NCI-H460 (cell line): ENCODE measurements at regions not wholly inside any gene's neighbourhood (a gene's known extent, or its start where the extent isn't known, plus 50 kb on each side); places are given as distances from the start of the nearest gene placed in this dataset.

ENCODE experiments used
- DNase-seq: peaks from one replicate; pipeline ENCODE4 v3.0.0-alpha.2; 2016; ENCODE audit warnings: low read depth; ENCODE audit errors: extremely low read depth

DNA sequence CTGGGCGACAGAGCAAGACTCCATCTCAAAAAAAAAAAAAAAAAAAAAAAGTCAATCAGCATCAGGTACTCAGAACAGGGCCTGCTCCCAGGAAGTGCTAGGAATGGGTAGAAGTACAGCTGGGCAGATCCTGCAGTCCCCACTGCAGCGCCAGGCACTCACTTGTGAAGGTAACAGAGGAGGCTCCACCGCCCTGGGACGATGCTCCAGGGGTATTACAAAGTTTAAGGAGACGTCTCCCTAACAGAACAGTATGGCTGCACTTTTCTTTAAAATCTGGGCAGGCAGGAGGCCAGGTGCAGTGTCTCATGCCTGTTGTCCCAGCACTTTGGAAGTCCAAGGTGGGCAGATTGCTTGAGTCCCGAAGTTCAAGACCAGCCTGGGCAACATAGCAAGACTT is 1449.0 kb downstream of the BRD1 start:
- no peak for DNase-seq

DNA sequence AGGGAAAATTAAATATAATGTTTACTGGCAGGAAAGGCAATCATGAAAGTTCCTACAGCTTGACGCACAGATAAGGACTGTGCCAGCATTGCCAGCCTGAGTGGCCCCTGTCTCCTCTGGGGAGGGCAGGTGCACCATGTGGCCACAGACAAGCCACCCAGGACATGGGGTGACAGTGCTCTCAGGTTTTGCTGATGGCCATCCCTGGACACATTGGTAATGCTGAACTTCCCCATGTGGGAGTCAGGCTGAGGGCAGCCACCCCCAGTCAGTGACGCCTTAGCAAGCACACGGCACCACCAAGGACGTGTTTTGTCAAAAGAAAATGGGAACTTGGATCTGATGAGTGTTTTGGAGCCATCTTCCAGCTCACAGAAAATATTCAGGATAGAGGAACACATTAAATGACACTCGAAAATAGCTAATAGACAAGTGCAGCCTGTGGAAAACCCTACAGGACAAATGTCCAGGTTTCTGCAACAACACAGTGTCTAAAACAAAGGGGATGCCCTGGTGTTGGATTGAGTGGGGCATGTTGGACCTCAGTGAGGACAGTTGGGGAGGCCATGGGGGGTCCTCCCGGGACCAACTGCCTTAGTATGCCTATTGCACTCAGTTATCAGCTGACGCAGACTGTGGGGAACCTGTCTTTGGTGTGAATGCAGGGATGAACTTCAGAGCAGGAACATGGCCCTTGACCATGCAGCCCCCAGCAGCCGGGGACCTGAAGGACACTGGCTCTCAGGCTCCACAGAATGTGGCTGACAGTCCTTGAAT is 1450.5 kb downstream of the BRD1 start:
- no peak for DNase-seq

DNA sequence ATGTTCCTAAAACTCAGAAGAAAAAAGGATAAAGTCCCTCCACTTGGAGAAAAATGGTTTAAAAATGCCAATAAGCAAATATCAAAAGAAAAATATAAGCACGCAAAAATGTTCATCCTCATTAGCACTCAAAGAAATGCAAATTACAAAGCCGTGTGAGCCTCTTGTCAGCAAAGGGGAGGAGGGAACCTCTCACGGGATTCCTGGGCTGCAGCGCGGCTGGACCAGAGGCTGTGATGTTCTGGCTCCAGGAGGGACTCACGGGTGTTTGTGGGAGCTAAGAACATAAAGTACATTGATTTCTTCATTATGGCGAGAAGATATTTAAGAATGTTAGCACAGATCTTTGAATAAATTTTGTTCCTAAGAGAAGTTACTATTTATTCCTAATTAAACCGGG is 1451.2 kb downstream of the BRD1 start:
- DNase-seq: no peak

DNA sequence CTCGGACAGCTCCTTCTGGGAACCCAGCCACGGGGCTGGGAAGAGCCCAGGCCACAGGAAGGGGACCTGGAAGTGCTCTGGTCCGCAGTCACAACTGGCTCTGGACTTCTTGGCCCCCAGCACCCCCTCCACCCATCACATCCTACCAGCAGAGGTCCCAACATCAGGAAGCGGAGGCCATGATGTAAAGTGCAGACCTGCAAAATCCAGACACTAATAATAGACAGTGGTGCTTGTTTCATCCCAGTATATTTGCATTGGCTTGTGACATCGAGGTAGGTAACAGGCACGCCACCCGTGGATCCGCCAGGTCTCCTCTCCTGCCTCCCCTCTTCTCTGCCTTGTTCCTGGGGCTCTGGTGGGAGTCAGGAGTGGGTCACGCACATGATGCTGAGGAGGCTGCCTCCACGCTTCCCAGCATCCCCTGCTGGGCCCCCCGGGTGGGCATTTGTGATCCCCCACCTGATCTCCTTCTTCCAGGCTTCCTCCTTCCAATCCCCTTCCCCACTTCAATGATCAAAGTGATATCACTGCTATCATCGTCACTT is 1454.0 kb downstream of the BRD1 start:
- no peak for DNase-seq

DNA sequence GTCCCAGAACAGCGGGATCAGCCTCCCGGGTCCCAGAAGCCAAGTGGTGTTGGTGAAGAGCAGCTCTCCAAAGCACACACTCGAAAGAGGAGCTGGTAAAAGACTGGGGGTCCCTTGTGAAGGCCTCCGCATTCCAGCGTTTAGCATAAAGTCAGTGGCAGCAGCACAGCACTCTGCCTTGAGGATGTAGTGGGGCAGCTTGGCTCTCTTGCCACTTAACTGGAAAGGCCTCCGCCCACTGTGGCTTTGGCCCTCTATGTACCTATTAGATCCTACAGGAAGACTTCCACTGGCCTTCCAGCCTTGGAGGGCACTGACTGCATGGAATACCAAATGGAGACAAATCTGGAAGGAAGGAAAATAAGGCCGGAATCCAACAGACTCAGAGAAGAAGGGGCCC is 1455.3 kb downstream of the BRD1 start:
- DNase-seq: no peak

DNA sequence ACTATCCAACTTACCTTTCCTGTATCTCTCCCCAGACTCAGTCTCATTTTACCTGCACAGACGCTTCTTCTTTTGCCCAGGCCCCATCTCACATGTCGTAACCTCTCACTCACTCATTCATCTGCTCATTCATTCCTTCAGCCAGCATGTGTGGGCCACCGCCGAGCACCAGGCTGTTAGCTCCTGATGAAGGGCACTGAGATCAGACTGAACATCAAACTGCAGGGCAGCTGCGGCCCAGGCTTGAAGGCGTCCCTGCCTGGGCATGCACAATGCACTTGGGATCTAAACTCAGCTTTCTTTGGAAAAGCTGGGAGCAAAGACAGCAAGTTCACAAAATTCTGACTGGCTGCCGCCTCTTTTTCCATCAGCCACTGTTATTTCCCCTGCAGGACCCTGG is 1456.3 kb downstream of the BRD1 start:
- DNase-seq: no peak

DNA sequence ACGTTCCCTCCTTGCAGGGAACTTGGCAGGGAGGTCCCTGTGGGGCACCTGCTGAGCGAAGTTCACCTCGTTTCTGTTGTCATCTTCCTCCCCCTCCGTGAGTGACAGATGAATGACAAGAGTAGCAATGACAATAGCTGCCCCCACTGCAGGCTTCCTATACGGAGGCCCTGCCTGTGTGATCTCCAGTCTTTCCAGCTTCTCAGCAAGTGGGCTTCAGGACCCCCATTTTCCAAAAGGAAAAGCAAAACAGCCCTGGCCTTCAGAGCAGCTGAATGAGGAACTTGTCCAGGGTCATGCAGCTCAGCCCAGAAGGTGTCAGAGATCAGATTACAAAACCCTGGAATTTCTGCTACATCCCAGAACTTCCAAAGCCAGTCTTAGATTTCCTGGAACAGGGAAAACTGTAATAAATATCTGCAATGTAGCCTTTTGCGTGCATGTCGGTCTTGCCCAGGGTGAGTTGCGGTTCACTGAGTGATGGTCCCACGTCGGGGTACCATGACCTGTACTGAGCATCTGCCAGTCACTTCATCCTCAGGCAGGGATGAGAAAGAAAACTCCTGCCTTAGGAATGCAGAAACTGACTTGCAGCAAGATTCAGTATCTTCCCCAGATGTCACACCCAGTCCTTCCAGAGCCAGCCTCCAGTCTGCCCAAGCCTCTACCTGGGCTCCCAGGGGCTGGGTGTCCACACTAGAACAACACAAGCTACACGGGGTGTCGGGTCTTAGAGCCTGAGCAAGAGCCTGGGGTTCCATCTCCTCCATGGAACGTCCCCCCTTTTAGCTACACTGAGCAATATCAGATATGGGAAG is 1457.0 kb downstream of the BRD1 start:
- DNase-seq: no peak

DNA sequence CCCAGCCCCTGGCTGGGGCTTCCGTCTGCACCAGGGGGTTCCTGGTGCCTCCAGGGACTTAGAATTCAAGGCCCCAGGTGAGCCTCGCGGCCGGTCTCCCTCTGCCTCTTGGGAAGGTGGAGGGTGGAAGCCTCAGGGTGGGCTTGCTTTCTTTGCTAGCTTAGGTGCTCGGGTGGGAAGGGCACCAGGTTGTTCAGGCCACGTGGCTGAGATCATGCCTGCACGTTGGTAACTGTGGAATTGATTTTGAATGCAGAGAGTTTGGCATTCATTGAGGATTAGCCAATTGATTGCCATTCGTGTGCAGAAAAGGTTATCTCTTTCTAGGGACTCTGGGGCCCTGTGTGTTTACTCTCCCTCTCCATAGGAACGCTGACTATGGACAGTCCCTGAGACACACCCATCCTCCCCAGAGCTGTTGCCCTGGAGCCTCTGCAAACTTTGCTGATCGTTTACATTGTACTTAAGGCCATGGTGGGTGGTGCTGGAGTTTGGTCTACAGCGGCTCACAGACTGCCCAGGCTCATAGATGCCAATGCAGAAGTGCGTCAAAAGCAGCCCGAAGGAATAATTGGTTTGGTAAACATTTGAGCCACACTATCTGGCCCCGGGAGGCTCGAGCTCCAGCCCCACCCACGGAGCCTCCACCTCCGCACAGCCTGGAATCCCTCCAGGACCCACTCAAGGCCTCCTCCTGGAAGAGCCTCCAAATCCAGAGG is 1457.7 kb downstream of the BRD1 start:
- peak; percentile 73 for DNase-seq

DNA sequence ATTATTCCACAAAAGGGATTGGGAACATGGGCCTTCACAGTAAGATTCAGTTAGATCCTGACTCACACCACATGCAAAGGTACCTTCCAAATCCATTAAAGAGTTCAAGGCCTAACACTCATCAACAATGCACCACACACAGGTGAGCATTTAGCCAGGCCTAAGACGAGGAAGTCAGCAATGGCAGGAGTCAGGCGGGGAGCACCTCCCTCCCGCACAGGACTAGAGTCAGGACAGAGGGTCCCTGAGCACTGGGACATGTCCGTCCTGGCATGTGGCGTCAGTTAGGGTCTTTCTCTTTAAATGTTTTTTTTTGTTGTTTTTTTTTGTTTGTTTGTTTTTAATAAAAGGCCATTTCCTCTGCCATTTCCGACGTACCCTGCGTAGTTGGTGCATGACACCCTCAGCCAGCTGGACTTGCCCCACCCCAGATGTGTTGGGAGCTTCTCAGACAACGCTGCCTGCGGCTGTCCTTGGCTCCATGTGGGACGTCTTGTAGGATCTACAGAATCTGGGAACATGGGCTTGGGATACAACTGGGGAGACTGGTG is 1458.6 kb downstream of the BRD1 start:
- DNase-seq: no peak

DNA sequence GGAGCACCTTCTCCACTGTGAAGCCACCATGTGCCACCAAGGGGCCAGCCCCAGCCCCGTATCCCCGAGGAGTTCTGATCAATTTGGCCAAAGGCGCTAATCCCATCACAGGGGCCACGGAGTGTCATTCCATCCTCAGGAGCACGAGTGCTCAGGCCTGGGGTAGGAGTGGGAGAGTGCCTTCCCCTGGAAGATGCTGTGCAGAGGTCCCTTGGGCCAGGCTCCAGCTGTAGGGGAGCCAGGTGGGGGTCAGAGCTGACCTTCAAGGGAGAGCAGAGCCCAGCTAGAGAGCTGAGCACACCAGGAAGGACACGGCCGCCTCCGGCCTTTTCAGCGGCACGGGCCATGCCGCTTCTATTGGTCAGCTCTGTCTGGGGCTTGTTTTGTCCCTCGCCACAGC is 1459.9 kb downstream of the BRD1 start:
- DNase-seq: no peak

DNA sequence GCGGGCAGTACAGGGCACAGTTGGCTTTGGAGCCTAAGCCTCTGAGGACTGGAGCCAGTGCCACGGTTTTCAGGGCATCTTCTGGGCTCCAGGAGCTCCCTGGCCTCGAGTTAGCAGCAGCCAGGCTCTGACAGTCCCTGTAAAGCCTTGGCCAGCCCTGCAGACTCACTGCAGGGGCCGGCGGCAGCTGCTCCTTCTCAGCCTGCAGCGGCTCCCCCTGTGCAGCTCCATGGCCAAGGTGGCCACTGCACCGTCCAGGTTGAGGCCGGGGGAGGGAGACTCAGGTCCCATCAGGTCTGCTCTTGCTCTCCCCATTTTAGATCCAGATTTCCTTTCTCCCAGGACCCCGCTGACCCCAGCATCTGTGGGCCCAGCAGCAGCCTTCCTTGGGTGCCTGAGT is 1461.1 kb downstream of the BRD1 start:
- DNase-seq: no peak

DNA sequence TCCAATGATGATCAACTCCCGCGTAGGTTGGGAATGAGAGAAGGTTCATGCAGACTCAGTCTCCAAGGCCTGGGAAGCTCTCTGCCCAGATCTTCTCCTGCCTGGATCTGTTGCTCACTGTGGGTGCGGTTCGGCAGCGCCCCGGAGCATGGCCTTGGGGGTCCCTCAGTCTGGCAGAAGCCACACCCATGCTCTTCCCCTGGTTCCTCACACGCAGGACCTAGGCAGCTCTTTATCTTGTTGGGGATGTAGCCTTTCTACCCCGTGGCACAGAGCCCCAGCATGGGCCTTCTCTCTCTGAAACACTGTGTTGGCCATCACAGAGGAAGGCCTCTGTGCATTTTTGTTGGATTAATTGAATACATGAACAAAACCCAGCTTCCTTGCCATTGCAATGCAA is 1461.6 kb downstream of the BRD1 start:
- DNase-seq: no peak

DNA sequence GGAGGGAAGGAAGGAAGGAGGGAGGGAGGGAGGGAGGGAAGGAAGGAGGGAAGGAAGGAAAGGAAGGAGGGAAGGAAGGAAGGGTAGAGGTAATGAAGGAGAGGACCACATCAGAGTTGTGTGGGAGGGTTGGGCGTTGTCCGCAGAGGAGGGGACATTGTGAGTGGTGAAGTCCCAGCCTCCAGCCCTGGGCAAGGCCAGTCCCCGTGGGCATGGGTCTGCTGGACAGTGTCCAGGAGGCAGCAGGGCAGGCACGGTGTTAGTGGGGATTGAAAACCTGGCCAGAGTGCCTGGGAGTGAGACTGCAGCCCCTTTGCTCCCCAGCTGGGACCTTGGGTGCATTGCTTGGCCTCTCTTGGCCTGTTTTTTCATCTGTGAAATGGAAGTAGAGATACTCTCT is 1462.3 kb downstream of the BRD1 start:
- DNase-seq: no peak

DNA sequence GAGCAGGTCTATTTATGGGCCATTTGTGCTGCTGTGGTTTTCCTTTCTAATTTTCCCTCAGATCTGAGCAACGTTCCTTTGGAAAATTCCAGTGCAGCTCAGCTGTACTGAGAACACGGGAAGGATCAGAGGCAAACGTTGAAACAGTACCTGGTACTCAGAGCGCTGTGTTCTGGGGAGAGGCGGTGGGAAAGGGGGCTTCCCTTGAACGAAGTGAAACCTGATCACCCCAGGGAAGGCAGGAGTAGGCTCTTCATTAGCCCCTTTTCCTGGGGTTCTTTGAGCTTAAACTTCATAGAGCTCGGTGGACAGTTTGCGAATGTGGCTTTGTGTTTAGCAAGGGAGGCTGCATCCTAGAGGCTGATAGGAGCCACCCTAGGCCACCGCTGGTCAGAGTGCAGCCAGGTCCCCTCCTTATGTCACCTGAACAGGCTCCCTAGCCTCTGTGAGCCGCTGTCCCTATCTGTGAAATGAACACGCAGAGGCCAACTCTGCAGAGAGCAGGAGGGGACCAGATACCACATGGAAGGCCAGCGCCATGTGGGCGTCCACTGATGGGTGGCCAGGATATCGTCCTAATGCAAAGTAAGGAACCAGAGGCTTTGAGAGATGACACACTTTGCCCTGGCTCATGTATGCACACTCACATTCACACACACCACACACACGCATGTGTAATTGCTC is 1464.8 kb downstream of the BRD1 start:
- no peak for DNase-seq

DNA sequence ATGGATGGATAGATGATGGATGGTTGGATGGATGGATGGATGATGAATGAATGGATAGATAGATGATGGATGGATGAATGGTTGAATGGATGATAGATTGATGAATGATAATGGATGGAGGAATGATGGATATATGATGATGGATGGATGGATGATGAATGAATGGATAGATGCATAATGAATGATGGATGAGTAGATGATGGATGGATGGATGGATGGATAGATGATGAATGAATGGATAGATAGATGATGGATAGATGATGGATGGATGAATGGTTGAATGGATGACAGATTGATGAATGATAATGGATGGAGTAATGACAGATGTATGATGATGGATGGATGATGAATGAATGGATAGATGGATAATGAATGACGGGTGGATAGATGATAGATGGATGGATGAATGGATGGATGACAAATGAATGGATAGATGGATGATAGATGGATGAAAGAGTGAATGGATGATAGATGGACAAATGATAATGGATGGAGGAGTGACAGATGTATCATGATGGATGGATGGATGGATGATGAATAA is 1466.5 kb downstream of the BRD1 start:
- no peak for DNase-seq

DNA sequence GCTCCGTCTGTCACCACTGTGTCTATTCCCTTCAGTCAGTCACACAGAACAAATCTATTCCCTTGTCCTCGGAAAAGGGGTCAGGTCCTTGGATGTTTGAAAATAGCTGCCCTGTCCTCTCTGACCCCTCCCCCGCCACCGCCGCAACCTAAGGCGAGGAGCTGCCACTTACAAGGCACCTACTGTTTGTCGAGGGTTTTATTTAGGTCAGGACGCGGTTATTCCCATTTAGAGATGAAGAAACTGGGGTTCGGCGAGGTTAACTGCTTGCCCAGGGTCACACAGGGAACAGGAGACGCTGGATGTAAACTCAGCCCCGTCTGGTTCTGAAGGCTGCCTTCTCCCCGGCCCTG is 1468.1 kb downstream of the BRD1 start:
- DNase-seq: no peak

DNA sequence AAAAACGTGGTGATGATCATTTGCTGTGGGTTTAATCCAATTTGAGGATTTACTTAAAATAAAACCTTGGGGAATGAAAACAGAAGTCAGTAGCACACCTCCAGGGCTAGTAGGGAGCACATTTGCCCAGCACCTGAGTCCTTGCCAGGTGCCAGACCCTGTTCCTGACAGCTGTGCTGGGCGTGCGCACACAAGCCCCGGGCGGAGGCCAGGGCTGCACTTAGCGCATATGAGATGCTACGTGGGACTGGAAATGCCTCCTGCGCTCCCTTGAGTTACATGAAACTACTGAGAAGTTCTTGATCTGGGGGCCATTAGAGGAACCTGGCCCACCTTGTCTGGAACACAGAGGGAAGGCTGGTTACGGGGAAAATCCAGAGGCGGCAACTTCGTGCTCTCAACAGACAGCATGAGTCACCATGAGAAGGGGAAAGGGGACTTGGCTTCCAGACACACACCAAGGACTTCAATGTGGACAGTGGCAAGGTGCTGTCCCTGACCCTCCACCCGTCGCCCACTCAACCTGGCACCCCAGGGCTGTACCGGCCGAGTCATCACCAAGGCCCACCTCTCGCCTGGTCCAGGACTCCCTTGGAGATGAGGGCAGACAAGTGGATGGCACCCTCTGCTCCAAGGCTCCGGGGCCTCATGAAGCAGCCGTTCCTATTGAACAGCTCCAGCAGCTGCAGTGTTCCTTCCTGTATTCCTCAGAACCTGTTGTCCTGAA is 1468.6 kb downstream of the BRD1 start:
- no peak for DNase-seq

DNA sequence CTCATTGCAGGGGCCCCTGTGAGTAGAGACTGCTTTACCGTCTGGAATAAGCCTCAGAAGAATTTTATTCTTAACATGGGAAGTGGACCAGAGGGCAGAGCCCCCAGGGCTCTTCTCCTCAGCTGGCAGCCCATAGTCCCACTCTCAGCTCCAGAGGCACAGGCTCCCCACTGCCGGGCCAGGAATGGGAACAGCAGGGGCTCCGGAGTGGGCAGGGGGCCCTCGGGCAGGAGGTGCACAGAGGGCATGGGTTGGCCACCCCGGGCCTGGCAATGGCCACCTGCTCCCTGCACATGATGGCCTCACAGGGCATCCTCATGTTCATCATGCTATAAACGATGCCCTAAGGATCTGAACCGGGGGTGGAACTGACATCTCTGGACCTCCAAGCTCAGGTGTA is 1469.7 kb downstream of the BRD1 start:
- DNase-seq: no peak

DNA sequence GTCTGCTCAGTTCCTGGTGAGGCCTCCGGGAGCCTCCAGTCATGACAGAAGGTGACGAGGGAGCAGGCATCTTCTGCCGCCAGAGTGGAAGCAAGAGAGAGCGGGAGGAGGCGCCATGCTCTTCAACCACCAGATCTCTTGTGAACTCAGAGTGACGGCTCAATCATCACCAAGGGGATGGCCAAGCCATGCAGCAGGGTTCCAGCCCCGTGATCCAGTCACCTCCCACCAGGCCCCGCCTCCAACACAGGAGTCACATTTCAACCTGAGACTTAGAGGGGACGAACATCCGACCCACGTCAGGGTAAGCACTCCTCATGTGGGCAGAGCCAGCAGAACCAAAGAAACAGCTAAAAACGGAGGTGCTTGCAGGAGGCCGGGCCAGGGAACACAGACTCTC is 1470.5 kb downstream of the BRD1 start:
- no peak for DNase-seq

DNA sequence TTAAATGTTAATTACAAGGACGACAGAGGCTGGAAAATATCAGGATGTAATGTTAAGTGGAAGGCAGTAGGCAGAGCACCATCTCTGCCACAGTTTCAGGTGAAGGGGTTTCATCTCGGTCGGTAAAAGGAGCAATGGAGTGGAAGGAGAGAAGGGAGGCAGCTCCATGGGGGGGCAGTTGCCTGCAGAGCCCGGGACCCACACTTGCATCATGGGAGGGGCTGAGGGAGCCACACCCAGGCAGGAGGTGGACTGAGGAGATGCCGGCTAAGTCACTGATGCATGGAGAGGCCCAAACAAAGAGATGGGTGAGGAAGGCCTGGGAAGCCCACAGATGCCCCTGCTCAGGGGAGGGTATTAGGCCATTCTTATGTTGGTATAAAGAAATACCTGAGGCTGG is 1470.9 kb downstream of the BRD1 start:
- no peak for DNase-seq
